HCT116 (cell line): ENCODE measurements at regions not wholly inside any gene's neighbourhood (a gene's known extent, or its start where the extent isn't known, plus 50 kb on each side); places are given as distances from the start of the nearest gene placed in this dataset.

Experiments used
- ATAC-seq: fragments of 200-7000 bp; cut with Tn5 transposase; 2 replicates; pipeline ENCODE4 v1.9.1; 2020; ENCODE audit warnings: mild to moderate bottlenecking, moderate library complexity
- BruUV-seq: library from RNA; stranded (reverse); fragments of 400-500 nt; replicated peaks from 2 replicates; lab custom pipeline; 2021; lab: Mats Ljungman, UMichigan
- CTCF ChIA-PET: fragments of 300-600 bp; sonication (Branson Sonifier 250); formaldehyde crosslinking; loops from one replicate; lab custom pipeline; 2021; ENCODE audit warnings: antibody characterized with exemption; lab: Charles Lee
- POLR2A ChIA-PET: fragments of 300-600, 350-600 bp; sonication (Branson Sonifier 250); formaldehyde crosslinking; loops from one replicate; lab custom pipeline; 2021; ENCODE audit warnings: antibody characterized with exemption; lab: Charles Lee
- RAD21 ChIA-PET, 2 experiments: fragments of 300-600 bp; sonication (Branson Sonifier 250); formaldehyde crosslinking; loops; one replicate each; lab custom pipeline; 2023; ENCODE audit warnings: low total read pairs in 2 of 2; ENCODE audit not compliant: uncharacterized antibody in 2 of 2, unreplicated experiment in 2 of 2, low non-redundant PET in 1 of 2; lab: Charles Lee
- DNase-seq: peaks from one replicate; pipeline ENCODE4 v3.0.0-alpha.2; 2010; ENCODE audit warnings: low read depth, low spot score
- H2AFZ ChIP-seq: fragments of 200-600 bp; shearing (Covaris generic), sonication (generic); 2 replicates; pipeline ENCODE4 v1.6.1; 2017; ENCODE audit warnings: low read depth, mixed run types, mixed read lengths, antibody characterized with exemption, low read length; ENCODE audit not compliant: poor library complexity, severe bottlenecking
- H3K27ac ChIP-seq: 2 replicates; pipeline ENCODE4 v1.5.1; 2012; ENCODE audit warnings: low read depth, low read length
- H3K27me3 ChIP-seq: fragments of 200-600 bp; sonication (generic); 2 replicates; pipeline ENCODE4 v1.6.1; 2016; ENCODE audit warnings: mixed run types, low read length, mixed read lengths; ENCODE audit not compliant: insufficient read depth
- H3K36me3 ChIP-seq, 2 experiments: fragments of 200-500 bp in 1 of 2; fragments of 200-600 bp in 1 of 2; sonication (Bioruptor generic) in 1 of 2; sonication (generic) in 1 of 2; 2 replicates each; pipeline versions ENCODE4 v1.5.1 to v1.6.1; 2014 to 2016; ENCODE audit warnings: low read length in 2 of 2, inconsistent platforms in 1 of 2, mixed read lengths in 1 of 2, mixed run types in 1 of 2; ENCODE audit not compliant: insufficient read depth in 2 of 2, control insufficient read depth in 1 of 2
- H3K4me1 ChIP-seq, 2 experiments: fragments of 200-600 bp in 1 of 2; sonication (generic) in 1 of 2; 2 replicates each; pipeline versions ENCODE4 v1.5.1 to v1.6.1; 2012 to 2017; ENCODE audit warnings: low read length in 2 of 2, inconsistent platforms in 1 of 2, mild to moderate bottlenecking in 1 of 2, mixed read lengths in 1 of 2, mixed run types in 1 of 2, moderate library complexity in 1 of 2; ENCODE audit not compliant: insufficient read depth in 2 of 2, control insufficient read depth in 1 of 2
- H3K4me2 ChIP-seq: fragments of 200-600 bp; sonication (generic); 2 replicates; pipeline ENCODE4 v1.6.1; 2017; ENCODE audit warnings: mixed run types, low read length, mixed read lengths
- H3K4me3 ChIP-seq, 2 experiments: fragments of 200-600 bp in 1 of 2; sonication (generic) in 1 of 2; replicated peaks in 1 of 2; 2 replicates each; pipeline ENCODE4 v1.5.1; 2011 to 2016; ENCODE audit warnings: low read length in 2 of 2, control low read depth in 1 of 2, low read depth in 1 of 2, mild to moderate bottlenecking in 1 of 2, mixed read lengths in 1 of 2, mixed run types in 1 of 2
- H3K79me2 ChIP-seq: fragments of 200-600 bp; sonication (generic); 2 replicates; pipeline ENCODE4 v1.6.1; 2017; ENCODE audit warnings: mild to moderate bottlenecking, mixed run types, low read length, moderate library complexity, mixed read lengths; ENCODE audit not compliant: insufficient read depth
- H3K9ac ChIP-seq: fragments of 200-600 bp; sonication (generic); 2 replicates; pipeline ENCODE4 v1.6.1; 2016; ENCODE audit warnings: low read length, mixed read lengths
- H3K9me2 ChIP-seq: fragments of 200-600 bp; sonication (generic), shearing (Covaris generic); 2 replicates; pipeline ENCODE4 v1.6.1; 2017; ENCODE audit warnings: mixed run types, mild to moderate bottlenecking, moderate library complexity; ENCODE audit not compliant: insufficient read depth
- H3K9me3 ChIP-seq, 2 experiments: fragments of 200-500 bp in 1 of 2; fragments of 200-600 bp in 1 of 2; sonication (Bioruptor generic) in 1 of 2; sonication (generic) in 1 of 2; 2 replicates each; pipeline ENCODE4 v1.6.1; 2014 to 2017; ENCODE audit warnings: low read length in 2 of 2, mixed read lengths in 2 of 2, inconsistent platforms in 1 of 2, low read depth in 1 of 2, mild to moderate bottlenecking in 1 of 2, mixed run types in 1 of 2, moderate library complexity in 1 of 2; ENCODE audit not compliant: control insufficient read depth in 1 of 2, insufficient read depth in 1 of 2
- H4K20me1 ChIP-seq: fragments of 200-600 bp; sonication (generic), shearing (Covaris generic); 2 replicates; pipeline ENCODE4 v1.6.1; 2017; ENCODE audit warnings: mixed run types, mild to moderate bottlenecking, moderate library complexity; ENCODE audit not compliant: insufficient read depth
- CEBPB ChIP-seq: IDR thresholded peaks from 2 replicates; pipeline ENCODE4 v1.6.1; 2012; ENCODE audit warnings: low read depth
- EGR1 ChIP-seq: IDR thresholded peaks from 2 replicates; pipeline ENCODE4 v1.6.1; 2012; ENCODE audit warnings: low read depth
- EZH2phosphoT487 ChIP-seq: fragments of 200-600 bp; IDR thresholded peaks from 2 replicates; pipeline ENCODE4 v1.6.1; 2018; ENCODE audit warnings: antibody characterized with exemption, borderline replicate concordance
- JUND ChIP-seq: IDR thresholded peaks from 2 replicates; pipeline ENCODE4 v1.6.1; 2012
- SP1 ChIP-seq: IDR thresholded peaks from 2 replicates; pipeline ENCODE4 v1.6.1; 2012; ENCODE audit warnings: low read depth
- TCF7L2 ChIP-seq: IDR thresholded peaks from 2 replicates; pipeline ENCODE4 v1.7.0; 2011; ENCODE audit warnings: borderline replicate concordance, inconsistent platforms; ENCODE audit not compliant: insufficient read depth, insufficient read length; ENCODE audit errors: extremely low read depth
- ZNF274 ChIP-seq: fragments of 200-500 bp; sonication (Bioruptor generic); IDR thresholded peaks from 2 replicates; pipeline ENCODE4 v1.6.1; 2014; ENCODE audit warnings: mild to moderate bottlenecking, low read depth, low read length, inconsistent platforms
- intact Hi-C: fragments of 100-400 bp; cut with micrococcal nuclease; formaldehyde crosslinking; loops from 2 replicates; pipeline ENCODE4 v1.10.0; 2022
- TF ChIP-seq, protein P1 (sequence below): IDR thresholded peaks from 2 replicates; pipeline ENCODE4 v1.6.1; 2012; ENCODE audit warnings: low read depth

DNA sequence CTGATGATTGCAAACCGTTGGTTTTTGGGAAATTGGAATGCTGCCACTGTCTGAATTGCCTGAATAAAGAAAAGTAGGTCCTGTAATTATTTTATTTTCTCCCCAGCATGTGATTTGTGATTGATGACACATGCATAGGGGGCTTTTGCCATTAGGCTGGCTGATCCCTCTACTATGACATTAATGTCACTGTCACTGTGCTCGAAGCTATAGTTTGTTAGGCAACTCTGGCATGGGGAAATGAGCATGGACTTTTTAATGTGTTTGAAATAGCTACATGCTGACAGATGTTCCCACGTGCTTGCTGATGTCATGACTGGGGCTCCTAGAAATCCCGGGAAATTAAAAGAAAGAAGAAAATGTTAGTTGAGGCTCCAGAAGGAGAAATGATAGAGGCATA, 99.1 kb downstream of the HRH4 start:
- intact Hi-C loops, result no loop called here

GRCh38 chr18:24560511-24560981, 100.1 kb downstream of the HRH4 start:
- Histone ChIP-seq H3K27me3 (no peaks in the 10 kb centered on the region), H2AFZ (peak overlapping the region; percentile 24), H3K9ac (no peak overlapping the region)
- BruUV-seq, result no TSS peak
- TF ChIP-seq ZNF274 (no peak), SP1 (no peak), TCF7L2 (peak; percentile 63), CEBPB (no peak)
- TF ChIP-seq, protein P1, sequence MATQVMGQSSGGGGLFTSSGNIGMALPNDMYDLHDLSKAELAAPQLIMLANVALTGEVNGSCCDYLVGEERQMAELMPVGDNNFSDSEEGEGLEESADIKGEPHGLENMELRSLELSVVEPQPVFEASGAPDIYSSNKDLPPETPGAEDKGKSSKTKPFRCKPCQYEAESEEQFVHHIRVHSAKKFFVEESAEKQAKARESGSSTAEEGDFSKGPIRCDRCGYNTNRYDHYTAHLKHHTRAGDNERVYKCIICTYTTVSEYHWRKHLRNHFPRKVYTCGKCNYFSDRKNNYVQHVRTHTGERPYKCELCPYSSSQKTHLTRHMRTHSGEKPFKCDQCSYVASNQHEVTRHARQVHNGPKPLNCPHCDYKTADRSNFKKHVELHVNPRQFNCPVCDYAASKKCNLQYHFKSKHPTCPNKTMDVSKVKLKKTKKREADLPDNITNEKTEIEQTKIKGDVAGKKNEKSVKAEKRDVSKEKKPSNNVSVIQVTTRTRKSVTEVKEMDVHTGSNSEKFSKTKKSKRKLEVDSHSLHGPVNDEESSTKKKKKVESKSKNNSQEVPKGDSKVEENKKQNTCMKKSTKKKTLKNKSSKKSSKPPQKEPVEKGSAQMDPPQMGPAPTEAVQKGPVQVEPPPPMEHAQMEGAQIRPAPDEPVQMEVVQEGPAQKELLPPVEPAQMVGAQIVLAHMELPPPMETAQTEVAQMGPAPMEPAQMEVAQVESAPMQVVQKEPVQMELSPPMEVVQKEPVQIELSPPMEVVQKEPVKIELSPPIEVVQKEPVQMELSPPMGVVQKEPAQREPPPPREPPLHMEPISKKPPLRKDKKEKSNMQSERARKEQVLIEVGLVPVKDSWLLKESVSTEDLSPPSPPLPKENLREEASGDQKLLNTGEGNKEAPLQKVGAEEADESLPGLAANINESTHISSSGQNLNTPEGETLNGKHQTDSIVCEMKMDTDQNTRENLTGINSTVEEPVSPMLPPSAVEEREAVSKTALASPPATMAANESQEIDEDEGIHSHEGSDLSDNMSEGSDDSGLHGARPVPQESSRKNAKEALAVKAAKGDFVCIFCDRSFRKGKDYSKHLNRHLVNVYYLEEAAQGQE, result no peak
- TF ChIP-seq, all 23 proteins: peak for 1
- no peaks in the 10 kb centered on the region for H3K9me3 ChIP-seq
- ChIA-PET CTCF (no interaction called here), RAD21 (interaction anchor here in 1 of 2 experiments (0.6 kb wide), 1 partner anchor 17 kb away, joined by 3 read pairs; no protein-coding TSS in a partner anchor), POLR2A (no interaction called here)
- ATAC-seq (peak; percentile 72), DNase-seq (peak; percentile 7)
- H3K9me2 ChIP-seq, result no peaks in the 10 kb centered on the region; the same call in 1 of the 2 replicates
- H3K36me3 ChIP-seq, result no peaks in the 10 kb centered on the region
- peak overlapping the region; percentile 41 for H3K4me2 ChIP-seq
- no peak overlapping the region; a peak in 1 of 4 replicates for H3K4me3 ChIP-seq
- no peaks in the 10 kb centered on the region for H4K20me1 ChIP-seq
- peaks cover 10 to 12% of the 10 kb centered on the region in 2 experiments for H3K4me1 ChIP-seq
- intact Hi-C loops, result no loop called here
- no peaks in the 10 kb centered on the region for H3K79me2 ChIP-seq
- H3K27ac ChIP-seq, result no peak overlapping the region

More for the DNA sequence above, 99.1 kb downstream of the HRH4 start:
- no peaks in the 10 kb centered on the region for H3K27me3 ChIP-seq
- ATAC-seq, result no peak
- H3K4me3 ChIP-seq, result no peak overlapping the region
- H3K4me2 ChIP-seq, result no peak overlapping the region
- H4K20me1 ChIP-seq, result no peaks in the 10 kb centered on the region
- TF ChIP-seq, protein P1, result no peak
- TF ChIP-seq JUND (no peak), EZH2phosphoT487 (no peak), EGR1 (no peak)
- TF ChIP-seq, all 23 proteins: peak for 0
- H3K27ac ChIP-seq, result no peak overlapping the region
- peaks cover 10 to 12% of the 10 kb centered on the region in 2 experiments for H3K4me1 ChIP-seq
- H3K36me3 ChIP-seq, result no peaks in the 10 kb centered on the region
- no peak overlapping the region for H2AFZ ChIP-seq
- CTCF ChIA-PET, result no interaction called here
- POLR2A ChIA-PET, result no interaction called here
- BruUV-seq, result no TSS peak
- no peaks in the 10 kb centered on the region; the same call in 1 of the 2 replicates for H3K9me2 ChIP-seq
- RAD21 ChIA-PET, result no interaction called here
- no peak overlapping the region for H3K9ac ChIP-seq
- DNase-seq, result no peak
- no peaks in the 10 kb centered on the region for H3K9me3 ChIP-seq
- no peaks in the 10 kb centered on the region for H3K79me2 ChIP-seq
